Upper lobe of left lung (tissue), 6 donors: ENCODE measurements at regions not wholly inside any gene's neighbourhood (a gene's known extent, or its start where the extent isn't known, plus 50 kb on each side); places are given as distances from the start of the nearest gene placed in this dataset.
A peak's percentile ranks its signal among the peaks of the same experiment; 100 is the strongest.

ENCODE experiments used
- ATAC-seq, 2 donors: fragments of 200-7000 bp; cut with Tn5 transposase; one replicate each; pipeline ENCODE4 v1.9.1; 2022; ENCODE audit warnings: mild to moderate bottlenecking in 2 of 2, moderate library complexity in 2 of 2; ENCODE audit not compliant: low FRiP score in 2 of 2
- DNase-seq, 2 donors: peaks; one replicate each; pipeline ENCODE4 v3.0.0-alpha.2; 2019 to 2020
- H3K27ac ChIP-seq, 4 donors: fragments of 200-600 bp; sonication (generic); one replicate each; pipeline ENCODE4 v1.5.1; 2016 to 2019
- H3K27me3 ChIP-seq, 4 donors: fragments of 200-600 bp; sonication (generic); one replicate each; pipeline ENCODE4 v1.5.1; 2017 to 2019
- H3K36me3 ChIP-seq, 4 donors: fragments of 200-600 bp; sonication (generic); one replicate each; pipeline ENCODE4 v1.5.1; 2016 to 2019
- H3K4me1 ChIP-seq, 4 donors: fragments of 200-600 bp; sonication (generic); one replicate each; pipeline ENCODE4 v1.5.1; 2018 to 2019
- H3K4me3 ChIP-seq, 4 donors: fragments of 200-600 bp; sonication (generic); one replicate each; pipeline ENCODE4 v1.5.1; 2017 to 2019; ENCODE audit warnings: mild to moderate bottlenecking in 2 of 4, moderate library complexity in 1 of 4
- H3K9me3 ChIP-seq, 4 donors: fragments of 200-600 bp; sonication (generic); one replicate each; pipeline ENCODE4 v1.5.1; 2018 to 2019
- EP300 ChIP-seq, 4 donors: sonication (generic); formaldehyde crosslinking; IDR thresholded peaks; one replicate each; pipeline ENCODE4 v1.5.1; 2017; ENCODE audit warnings: antibody characterized with exemption in 4 of 4, control low read depth in 2 of 4
- POLR2A ChIP-seq, 4 donors: fragments of 450-650 bp; IDR thresholded peaks; one replicate each; pipeline ENCODE4 v1.5.1; 2016 to 2017; ENCODE audit warnings: antibody characterized with exemption in 4 of 4, mild to moderate bottlenecking in 2 of 4
- POLR2AphosphoS5 ChIP-seq, 2 donors: sonication (generic); formaldehyde crosslinking; IDR thresholded peaks; one replicate each; pipeline ENCODE4 v1.5.1; 2017; ENCODE audit warnings: antibody characterized with exemption in 2 of 2
- WGBS, 2 donors: methylation state at CpG; one replicate each; pipeline ENCODE4 v1.1.5; 2017 to 2018; 5-methylcytosine and 5-hydroxymethylcytosine counted together
- TF ChIP-seq, protein P1 (sequence below), 6 experiments: fragments of 450-650 bp in 4 of 6; fragments of 200-600 bp in 2 of 6; sonication (generic) in 2 of 6; IDR thresholded peaks; one replicate each; pipeline ENCODE4 v1.5.1; 2016 to 2019; ENCODE audit warnings: antibody characterized with exemption in 6 of 6
- donor health status: DM: no; HTN: no; CAD: no; lungs with moderate emphysema.
- donor health status: DM: no; HTN: yes; CAD: no; lungs with severe emphysema.

DNA sequence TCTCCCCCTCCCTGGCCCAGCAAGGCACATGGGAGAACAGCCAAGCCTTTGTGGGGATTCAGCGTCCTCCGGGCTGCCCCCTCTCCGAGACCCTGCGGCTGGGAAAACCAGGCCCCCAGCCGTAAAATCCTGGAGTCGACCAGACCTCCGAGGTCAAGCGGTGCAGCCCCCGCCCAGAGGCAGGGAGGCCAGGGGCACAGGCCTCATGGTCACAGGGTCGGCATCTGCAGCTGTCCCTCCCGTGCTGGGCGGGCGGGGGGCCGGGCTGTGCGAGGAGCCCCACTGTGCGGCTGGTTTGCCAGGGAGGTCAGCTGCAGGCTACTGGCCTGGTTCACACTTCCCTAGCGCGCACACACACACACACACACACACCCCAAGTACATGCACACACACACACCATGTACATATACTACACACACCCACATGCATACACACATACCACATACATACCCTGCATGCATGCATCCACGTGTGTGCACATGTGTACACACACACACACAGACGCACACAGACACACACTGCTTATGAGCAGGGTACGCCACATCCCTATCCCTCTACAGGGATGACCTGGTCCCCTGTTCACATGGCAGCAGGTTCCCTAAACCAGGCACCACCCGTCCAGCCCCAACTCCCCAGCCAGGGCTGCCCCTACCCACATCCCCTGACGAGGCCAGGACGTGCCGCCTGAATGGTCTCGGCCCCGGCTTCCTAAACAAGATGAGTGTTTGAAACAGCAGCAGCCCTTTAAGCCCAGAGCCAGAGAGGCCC is 108.9 kb upstream of the CIBAR2 start:
- WGBS, 2 donors: 73 to 85% methylated on average over 16 to 20 of the region's 27 CpGs
- no peaks in the 10 kb centered on the region for H3K27me3 ChIP-seq
- no peaks in the 10 kb centered on the region for H3K36me3 ChIP-seq
- TF ChIP-seq POLR2AphosphoS5 (IDR thresholded peaks at IDR 0.05): no peak
- TF ChIP-seq, protein P1, sequence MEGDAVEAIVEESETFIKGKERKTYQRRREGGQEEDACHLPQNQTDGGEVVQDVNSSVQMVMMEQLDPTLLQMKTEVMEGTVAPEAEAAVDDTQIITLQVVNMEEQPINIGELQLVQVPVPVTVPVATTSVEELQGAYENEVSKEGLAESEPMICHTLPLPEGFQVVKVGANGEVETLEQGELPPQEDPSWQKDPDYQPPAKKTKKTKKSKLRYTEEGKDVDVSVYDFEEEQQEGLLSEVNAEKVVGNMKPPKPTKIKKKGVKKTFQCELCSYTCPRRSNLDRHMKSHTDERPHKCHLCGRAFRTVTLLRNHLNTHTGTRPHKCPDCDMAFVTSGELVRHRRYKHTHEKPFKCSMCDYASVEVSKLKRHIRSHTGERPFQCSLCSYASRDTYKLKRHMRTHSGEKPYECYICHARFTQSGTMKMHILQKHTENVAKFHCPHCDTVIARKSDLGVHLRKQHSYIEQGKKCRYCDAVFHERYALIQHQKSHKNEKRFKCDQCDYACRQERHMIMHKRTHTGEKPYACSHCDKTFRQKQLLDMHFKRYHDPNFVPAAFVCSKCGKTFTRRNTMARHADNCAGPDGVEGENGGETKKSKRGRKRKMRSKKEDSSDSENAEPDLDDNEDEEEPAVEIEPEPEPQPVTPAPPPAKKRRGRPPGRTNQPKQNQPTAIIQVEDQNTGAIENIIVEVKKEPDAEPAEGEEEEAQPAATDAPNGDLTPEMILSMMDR (IDR thresholded peaks at IDR 0.05): no peak
- TF ChIP-seq POLR2A (IDR thresholded peaks at IDR 0.05): no peak
- no peak for TF ChIP-seq EP300 (IDR thresholded peaks at IDR 0.05)
- H3K9me3 ChIP-seq: no peaks in the 10 kb centered on the region
- H3K27ac ChIP-seq: no peak overlapping the region
- ATAC-seq: peak in 1 of 2 donors; percentile 30
- peaks cover 12 to 21% (median 16%) of the 10 kb centered on the region in 4 donors for H3K4me1 ChIP-seq
- peak in 1 of 2 donors; percentile 81 for DNase-seq
- H3K4me3 ChIP-seq: no peak overlapping the region

DNA sequence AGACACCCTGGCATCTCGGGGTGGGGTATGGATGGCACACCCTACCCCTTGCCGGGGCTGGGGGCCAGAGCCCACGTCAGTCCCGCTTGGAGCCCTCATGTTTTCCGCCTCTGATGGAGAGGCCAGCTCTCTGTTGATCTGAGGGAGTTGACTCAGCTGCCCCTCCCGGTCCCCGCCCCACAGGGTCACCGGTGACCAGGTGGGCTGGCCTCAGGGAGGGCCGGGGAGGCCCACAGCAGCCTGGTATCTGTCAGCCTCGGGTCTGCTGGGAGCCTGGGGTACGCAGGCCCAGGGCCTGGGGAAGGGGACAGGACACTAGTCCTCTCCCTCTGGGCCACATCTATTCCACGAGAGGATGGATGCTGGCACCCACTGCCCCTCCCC is 109.5 kb upstream of the CIBAR2 start:
- H3K4me1 ChIP-seq: peaks cover 12 to 21% (median 16%) of the 10 kb centered on the region in 4 donors
- no peaks in the 10 kb centered on the region for H3K36me3 ChIP-seq
- H3K4me3 ChIP-seq: no peak overlapping the region
- H3K27ac ChIP-seq: no peak overlapping the region
- TF ChIP-seq EP300 (IDR thresholded peaks at IDR 0.05) (no peak), POLR2AphosphoS5 (IDR thresholded peaks at IDR 0.05) (no peak), POLR2A (IDR thresholded peaks at IDR 0.05) (no peak)
- TF ChIP-seq, protein P1 (IDR thresholded peaks at IDR 0.05): no peak
- DNase-seq: peak in 1 of 2 donors; percentile 68
- H3K9me3 ChIP-seq: no peaks in the 10 kb centered on the region
- ATAC-seq: no peak
- no peaks in the 10 kb centered on the region for H3K27me3 ChIP-seq
- 77 to 80% methylated on average over 1 to 10 of the region's 12 CpGs for WGBS, 2 donors

- Histone ChIP-seq H3K4me3 (no peak overlapping the region), H3K4me1 (peaks cover 12 to 21% (median 16%) of the 10 kb centered on the region in 4 donors), H3K27me3 (no peaks in the 10 kb centered on the region), H3K36me3 (no peaks in the 10 kb centered on the region), H3K9me3 (no peaks in the 10 kb centered on the region), H3K27ac (no peak overlapping the region)
- no peak for TF ChIP-seq POLR2A (IDR thresholded peaks at IDR 0.05)
- no peak for TF ChIP-seq POLR2AphosphoS5 (IDR thresholded peaks at IDR 0.05)
- no peak for TF ChIP-seq EP300 (IDR thresholded peaks at IDR 0.05)
- TF ChIP-seq, protein P1 (IDR thresholded peaks at IDR 0.05): no peak
- peak in 1 of 2 donors; percentile 72 for DNase-seq
- no peak for ATAC-seq
- WGBS, 2 donors: 90 to 91% methylated on average over 20 to 22 of the region's 23 CpGs
These were observed 110.0 kb upstream of the CIBAR2 start for GRCh38 chr16:85222155-85222863.

DNA sequence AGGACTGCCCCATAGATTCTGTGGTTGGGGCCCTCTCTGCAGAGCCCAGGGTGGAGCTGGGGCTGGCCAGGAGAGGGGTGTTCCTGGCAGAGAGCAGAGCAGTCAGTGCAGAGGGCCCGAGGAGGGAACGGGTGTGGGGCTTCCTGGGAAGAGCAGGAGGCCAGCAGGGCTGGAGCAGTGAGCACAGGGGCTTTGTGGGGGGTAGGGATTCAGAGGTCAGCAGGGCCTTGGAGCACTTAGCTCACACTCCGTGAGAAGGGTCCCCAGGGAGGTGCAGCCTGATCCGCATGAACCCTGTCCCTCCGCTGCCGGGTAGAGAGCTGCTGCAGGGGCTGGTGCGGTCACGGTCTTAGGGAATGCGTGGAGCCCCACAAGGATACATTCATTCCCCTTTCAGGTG is 113.0 kb upstream of the CIBAR2 start:
- Histone ChIP-seq H3K4me3 (no peak overlapping the region), H3K9me3 (no peaks in the 10 kb centered on the region), H3K4me1 (peaks cover 4 to 9% (median 7%) of the 10 kb centered on the region in 4 donors), H3K27ac (no peak overlapping the region), H3K27me3 (no peaks in the 10 kb centered on the region), H3K36me3 (no peaks in the 10 kb centered on the region)
- 87 to 89% methylated on average over 9 of the region's 9 CpGs for WGBS, 2 donors
- peak in 1 of 2 donors; percentile 43 for DNase-seq
- ATAC-seq: no peak
- TF ChIP-seq POLR2A (IDR thresholded peaks at IDR 0.05): no peak
- TF ChIP-seq EP300 (IDR thresholded peaks at IDR 0.05): no peak
- TF ChIP-seq, protein P1 (IDR thresholded peaks at IDR 0.05): no peak
- no peak for TF ChIP-seq POLR2AphosphoS5 (IDR thresholded peaks at IDR 0.05)
